ENCODE measurements at regions not wholly inside any gene's neighbourhood (a gene's known extent, or its start where the extent isn't known, plus 50 kb on each side); places are given as distances from the start of the nearest gene placed in this dataset.

- Histone ChIP-seq H3K36me3 (ENCODE audit: control insufficient read depth in 4 of 4, insufficient read depth in 3 of 4, low read depth in 1 of 4, low read length in 3 of 4) (no peaks in the 10 kb centered on the region), H3K4me3 (ENCODE audit: low read depth in 1 of 3, low read length in 3 of 3) (no peak overlapping the region), H3K27me3 (ENCODE audit: control insufficient read depth in 4 of 4, insufficient read depth in 4 of 4, low read length in 3 of 4) (no peaks in the 10 kb centered on the region), H3K27ac (ENCODE audit: low read depth in 1 of 2, low read length in 2 of 2) (no peak overlapping the region), H3K4me1 (ENCODE audit: control insufficient read depth in 4 of 4, insufficient read depth in 4 of 4, low read length in 3 of 4) (no peaks in the 10 kb centered on the region), H3K9me3 (ENCODE audit: control insufficient read depth in 4 of 4, low read length in 3 of 4) (no peaks in the 10 kb centered on the region), H3K9ac (ENCODE audit: low read depth in 1 of 2, low read length in 2 of 2) (no peak overlapping the region)
- DNase-seq (ENCODE audit: low spot score), result no peak
- 75% methylated on average over 5 of the region's 5 CpGs for WGBS
- TF ChIP-seq SP1 (IDR thresholded peaks at IDR 0.05), result no peak
- no peak for TF ChIP-seq EGR1 (IDR thresholded peaks at IDR 0.05; ENCODE audit: low read depth in 2 of 2)
- TF ChIP-seq TAF1 (conservative IDR thresholded peaks at IDR 0.05), result no peak
- TF ChIP-seq RAD21 (IDR thresholded peaks at IDR 0.05), result no peak
- TF ChIP-seq RXRA (IDR thresholded peaks at IDR 0.05), result no peak
- TF ChIP-seq JUND (IDR thresholded peaks at IDR 0.05), result no peak
- no peak for TF ChIP-seq FOXA2 (IDR thresholded peaks at IDR 0.05)
- TF ChIP-seq HNF4A (conservative IDR thresholded peaks at IDR 0.05), result no peak
- TF ChIP-seq FOXA1 (IDR thresholded peaks at IDR 0.05), result no peak
- no peak for TF ChIP-seq REST (IDR thresholded peaks at IDR 0.05)
- TF ChIP-seq CTCF (IDR thresholded peaks at IDR 0.05; ENCODE audit: low read depth, low read length, missing input control), result no peak
- no peak for TF ChIP-seq ZBTB33 (IDR thresholded peaks at IDR 0.05)
- no peak for TF ChIP-seq MAX (IDR thresholded peaks at IDR 0.05)
- TF ChIP-seq NR2F2 (IDR thresholded peaks at IDR 0.05), result no peak
- TF ChIP-seq ATF3 (IDR thresholded peaks at IDR 0.05), result no peak
- no peak for TF ChIP-seq GABPA (IDR thresholded peaks at IDR 0.05 in 1 of 2, conservative IDR thresholded peaks at IDR 0.05 in 1 of 2)
- TF ChIP-seq YY1 (IDR thresholded peaks at IDR 0.05), result no peak
- TF ChIP-seq HNF4G (IDR thresholded peaks at IDR 0.05), result no peak
Measured at GRCh38 chr21:26777166-26777565, 68.0 kb downstream of the ADAMTS1 start.

Data from liver (tissue), 8 donors.